Right lobe of liver (tissue), 4 donors: ENCODE measurements at regions not wholly inside any gene's neighbourhood (a gene's known extent, or its start where the extent isn't known, plus 50 kb on each side); places are given as distances from the start of the nearest gene placed in this dataset.
"Not testable (repeated sequence)": the region's sequence is repeated elsewhere in the genome, so short reads cannot be mapped to it uniquely, and the experiment has no call there.

Experiments used
- POLR2A ChIP-seq: fragments of 450-650 bp; IDR thresholded peaks from one replicate; pipeline ENCODE4 v1.6.1; 2017; ENCODE audit warnings: antibody characterized with exemption, mild to moderate bottlenecking
- TF ChIP-seq, protein P1 (sequence below), 4 donors: fragments of 200-600 bp in 3 of 4; fragments of 450-650 bp in 1 of 4; IDR thresholded peaks; one replicate each; pipeline versions ENCODE4 v1.5.1 to v1.8.0; 2016 to 2022; ENCODE audit warnings: antibody characterized with exemption in 4 of 4, mild to moderate bottlenecking in 2 of 4
- donor health status: DM: no; HTN: no; CAD: no.
- donor health status: DM: no; HTN: no; CAD: no.
- donor health status: DM: no; HTN: yes; CAD: no.

DNA sequence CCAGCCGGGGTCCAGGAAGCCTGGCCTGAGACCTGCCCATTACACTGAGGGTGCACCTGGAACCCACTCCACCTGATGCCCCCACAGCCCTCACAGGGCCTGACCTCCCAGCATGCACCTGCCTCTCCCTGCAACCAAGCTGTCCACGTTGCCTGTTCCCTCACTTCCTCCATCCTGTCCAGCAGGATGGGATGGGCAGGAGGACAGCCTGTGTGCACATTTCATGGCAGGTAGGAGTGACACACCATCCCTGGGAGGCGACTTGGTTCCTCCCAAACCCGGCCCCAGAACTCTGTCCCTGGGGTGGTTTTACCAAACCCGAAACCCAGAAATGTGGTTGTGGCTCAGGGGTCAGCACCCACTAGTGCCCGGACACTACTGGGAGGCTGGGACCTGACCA is 203.8 kb upstream of the ZNF519 start:
- not testable (repeated sequence) for TF ChIP-seq POLR2A
- TF ChIP-seq, protein P1, sequence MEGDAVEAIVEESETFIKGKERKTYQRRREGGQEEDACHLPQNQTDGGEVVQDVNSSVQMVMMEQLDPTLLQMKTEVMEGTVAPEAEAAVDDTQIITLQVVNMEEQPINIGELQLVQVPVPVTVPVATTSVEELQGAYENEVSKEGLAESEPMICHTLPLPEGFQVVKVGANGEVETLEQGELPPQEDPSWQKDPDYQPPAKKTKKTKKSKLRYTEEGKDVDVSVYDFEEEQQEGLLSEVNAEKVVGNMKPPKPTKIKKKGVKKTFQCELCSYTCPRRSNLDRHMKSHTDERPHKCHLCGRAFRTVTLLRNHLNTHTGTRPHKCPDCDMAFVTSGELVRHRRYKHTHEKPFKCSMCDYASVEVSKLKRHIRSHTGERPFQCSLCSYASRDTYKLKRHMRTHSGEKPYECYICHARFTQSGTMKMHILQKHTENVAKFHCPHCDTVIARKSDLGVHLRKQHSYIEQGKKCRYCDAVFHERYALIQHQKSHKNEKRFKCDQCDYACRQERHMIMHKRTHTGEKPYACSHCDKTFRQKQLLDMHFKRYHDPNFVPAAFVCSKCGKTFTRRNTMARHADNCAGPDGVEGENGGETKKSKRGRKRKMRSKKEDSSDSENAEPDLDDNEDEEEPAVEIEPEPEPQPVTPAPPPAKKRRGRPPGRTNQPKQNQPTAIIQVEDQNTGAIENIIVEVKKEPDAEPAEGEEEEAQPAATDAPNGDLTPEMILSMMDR (IDR thresholded peaks at IDR 0.05): not testable (repeated sequence)
